Ovary (tissue), 7 donors: ENCODE measurements at regions not wholly inside any gene's neighbourhood (a gene's known extent, or its start where the extent isn't known, plus 50 kb on each side); places are given as distances from the start of the nearest gene placed in this dataset.
"Not testable (repeated sequence)": the region's sequence is repeated elsewhere in the genome, so short reads cannot be mapped to it uniquely, and the experiment has no call there.

Experiments
- DNase-seq, 5 donors: peaks; one replicate each; pipeline ENCODE4 v3.0.0-alpha.2; 2019 to 2020
- H3K27ac ChIP-seq, 2 donors: fragments of 200-600 bp; one replicate each; pipeline versions ENCODE4 v1.5.1 to v1.8.0; 2019 to 2022
- H3K27me3 ChIP-seq: fragments of 200-600 bp; one replicate; pipeline ENCODE4 v1.8.0; 2022
- H3K36me3 ChIP-seq: fragments of 200-600 bp; sonication (generic); one replicate; pipeline ENCODE4 v1.5.1; 2019
- H3K4me1 ChIP-seq: one replicate; pipeline ENCODE4 v1.8.1; 2013; ENCODE audit warnings: mild to moderate bottlenecking, moderate library complexity; ENCODE audit not compliant: insufficient read depth
- H3K4me3 ChIP-seq: fragments of 200-600 bp; sonication (generic); one replicate; pipeline ENCODE4 v1.5.1; 2017
- H3K9me3 ChIP-seq, 2 donors: fragments of 200-600 bp in 1 of 2; sonication (generic) in 1 of 2; one replicate each; pipeline versions ENCODE4 v1.5.1 to v1.8.1; 2013 to 2019; ENCODE audit warnings: mild to moderate bottlenecking in 1 of 2, moderate library complexity in 1 of 2
- WGBS, 3 donors: extraction: QIAGEN DNeasy Blood & Tissue Kit in 1 of 3; methylation state at CpG; one replicate each; pipeline versions ENCODE4 v1.1.5 to v1.1.7; 2013 to 2017; 5-methylcytosine and 5-hydroxymethylcytosine counted together
- intact Hi-C, 4 donors: fragments of 100-400 bp; cut with DNase I; formaldehyde crosslinking; loops; one replicate each; pipeline versions ENCODE4 v1.11.0 to v1.15.1; 2022 to 2023
- donor health status: DM: no; HTN: no; CAD: no; lungs with moderate emphysema.
- donor health status: DM: no; HTN: no; CAD: no.
- donor health status: Bipolar disorder and iron deficiency.
- donor health status: DM: no; HTN: no; CAD: no.
- donor health status: DM: yes; HTN: yes; CAD: no.

DNA sequence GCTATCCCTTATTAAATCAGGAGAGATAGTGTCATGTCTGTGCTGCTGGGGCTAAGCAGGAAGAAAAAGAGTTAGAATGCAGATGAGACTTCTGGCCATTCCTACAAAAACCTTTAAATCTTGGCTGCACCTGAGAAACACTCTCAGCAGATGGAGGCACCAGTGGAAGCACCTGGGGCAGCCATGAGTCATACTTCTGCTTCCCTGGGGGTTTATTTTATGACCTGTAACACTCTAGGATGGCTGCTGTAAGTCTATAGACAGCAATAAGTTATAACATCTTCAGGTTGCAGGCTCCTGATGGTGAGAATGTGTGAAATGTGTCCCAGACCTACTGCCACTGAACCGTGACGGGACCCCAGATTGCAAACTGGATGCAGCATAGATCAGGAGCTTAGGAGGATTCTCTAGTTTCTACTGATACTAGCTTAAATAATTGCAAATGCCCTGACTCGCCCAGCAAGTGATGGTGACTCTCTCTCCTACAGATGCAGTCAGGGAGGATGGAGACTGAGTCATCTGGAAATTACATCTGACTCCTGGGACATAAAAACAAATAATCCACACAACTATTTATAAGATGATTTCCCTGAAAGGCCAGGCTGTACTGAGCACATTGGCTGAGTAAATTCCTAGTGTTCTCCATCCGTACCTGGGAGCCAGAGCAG, 479.2 kb downstream of the RPIA start:
- H3K27ac ChIP-seq, intact Hi-C loops, H3K9me3 ChIP-seq, DNase-seq, H3K4me1 ChIP-seq, H3K27me3 ChIP-seq, H3K4me3 ChIP-seq, H3K36me3 ChIP-seq: not testable (repeated sequence)
- WGBS, 3 donors, result 37 to 85% (median 48%) methylated on average over 2 to 3 of the region's 4 CpGs

DNA sequence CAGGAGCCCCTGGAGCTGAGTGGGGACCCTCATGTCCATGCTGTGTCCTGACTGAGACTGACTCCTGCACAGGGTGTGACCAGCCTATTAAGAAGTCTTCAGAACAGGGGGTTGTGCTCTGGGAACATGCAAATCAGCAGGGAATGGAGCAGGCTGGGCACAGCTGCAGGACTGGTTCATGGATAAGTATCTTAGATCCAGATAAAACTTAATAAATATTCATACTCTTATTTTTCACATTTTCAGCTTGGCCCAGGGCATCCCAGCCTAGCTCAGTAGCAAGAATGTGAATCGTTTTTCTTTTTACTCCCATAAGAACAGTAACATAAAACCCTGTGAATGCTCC, 479.7 kb downstream of the RPIA start:
- H3K27me3 ChIP-seq, intact Hi-C loops, H3K36me3 ChIP-seq, H3K27ac ChIP-seq, DNase-seq, H3K4me3 ChIP-seq, H3K9me3 ChIP-seq, H3K4me1 ChIP-seq: not testable (repeated sequence)
- WGBS, 3 donors, result 13 to 45% (median 18%) methylated on average over 1 of the region's 1 CpG

DNA sequence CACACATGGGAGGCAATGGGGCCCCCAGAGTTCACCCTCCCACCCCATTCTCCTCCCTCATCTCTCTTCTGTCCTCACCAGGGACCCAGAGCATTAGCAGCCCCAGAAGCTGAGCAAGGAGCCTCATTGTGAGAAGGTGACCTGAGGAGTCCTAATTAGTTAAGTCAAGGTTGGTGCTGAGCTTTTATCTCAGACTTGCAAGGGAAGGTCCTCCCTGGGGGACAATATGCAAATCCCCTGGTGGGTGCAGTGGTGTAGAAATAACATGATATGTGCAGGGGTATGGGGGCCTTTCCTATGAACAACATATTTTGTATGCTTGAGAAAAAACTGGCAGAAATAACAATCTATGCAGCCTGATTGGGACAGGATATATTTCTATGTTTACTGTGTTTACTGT, 485.5 kb downstream of the RPIA start:
- H3K4me3 ChIP-seq, H3K27ac ChIP-seq, H3K36me3 ChIP-seq, H3K4me1 ChIP-seq, DNase-seq, H3K9me3 ChIP-seq, H3K27me3 ChIP-seq, intact Hi-C loops: not testable (repeated sequence)

DNA sequence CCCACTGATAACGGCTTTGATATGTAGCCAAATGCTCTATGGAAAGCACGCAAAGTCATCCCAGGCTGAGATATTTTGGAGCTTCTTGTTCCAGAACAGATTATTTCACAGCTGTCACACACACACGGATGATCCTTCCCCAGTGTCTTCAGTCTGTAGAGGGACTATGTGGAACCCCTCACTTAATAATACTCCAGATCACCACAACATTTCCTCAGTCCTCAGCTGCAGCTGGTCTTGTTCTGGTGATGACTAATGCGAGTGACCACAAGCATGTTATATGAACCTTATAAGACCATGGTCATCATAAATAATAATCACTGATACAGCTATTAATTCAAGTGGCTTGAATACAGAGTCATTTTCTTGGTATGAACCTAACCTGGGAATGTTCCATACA, 490.7 kb downstream of the RPIA start:
- H3K9me3 ChIP-seq, H3K4me1 ChIP-seq, DNase-seq, H3K27ac ChIP-seq, H3K4me3 ChIP-seq, intact Hi-C loops, H3K36me3 ChIP-seq, H3K27me3 ChIP-seq: not testable (repeated sequence)
- 73 to 81% (median 78%) methylated on average over 3 to 4 of the region's 4 CpGs for WGBS, 3 donors

DNA sequence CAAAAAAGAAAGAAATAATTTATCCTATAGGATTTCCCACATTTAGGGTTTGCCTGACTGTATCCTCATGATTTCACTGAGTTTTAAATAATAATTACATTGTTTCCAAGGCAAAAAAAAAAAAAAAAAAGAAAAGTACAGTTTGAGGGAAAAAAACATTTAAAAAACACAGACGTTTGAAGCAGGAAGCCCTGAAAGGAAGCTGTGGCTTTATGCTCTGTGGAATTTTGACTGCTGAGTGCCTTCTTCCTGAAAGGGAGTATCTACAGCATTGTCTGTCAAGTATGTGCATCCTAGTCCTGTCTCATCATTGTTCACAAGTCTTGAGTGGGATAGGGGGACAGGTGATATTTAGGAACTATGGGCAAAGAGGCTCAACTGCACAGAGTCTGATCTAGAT, 493.3 kb downstream of the RPIA start:
- H3K4me1 ChIP-seq, DNase-seq, H3K27ac ChIP-seq, intact Hi-C loops, H3K4me3 ChIP-seq, H3K9me3 ChIP-seq, H3K27me3 ChIP-seq, H3K36me3 ChIP-seq: not testable (repeated sequence)
- 0 to 20% (median 11%) methylated on average over 1 of the region's 1 CpG for WGBS, 3 donors

DNA sequence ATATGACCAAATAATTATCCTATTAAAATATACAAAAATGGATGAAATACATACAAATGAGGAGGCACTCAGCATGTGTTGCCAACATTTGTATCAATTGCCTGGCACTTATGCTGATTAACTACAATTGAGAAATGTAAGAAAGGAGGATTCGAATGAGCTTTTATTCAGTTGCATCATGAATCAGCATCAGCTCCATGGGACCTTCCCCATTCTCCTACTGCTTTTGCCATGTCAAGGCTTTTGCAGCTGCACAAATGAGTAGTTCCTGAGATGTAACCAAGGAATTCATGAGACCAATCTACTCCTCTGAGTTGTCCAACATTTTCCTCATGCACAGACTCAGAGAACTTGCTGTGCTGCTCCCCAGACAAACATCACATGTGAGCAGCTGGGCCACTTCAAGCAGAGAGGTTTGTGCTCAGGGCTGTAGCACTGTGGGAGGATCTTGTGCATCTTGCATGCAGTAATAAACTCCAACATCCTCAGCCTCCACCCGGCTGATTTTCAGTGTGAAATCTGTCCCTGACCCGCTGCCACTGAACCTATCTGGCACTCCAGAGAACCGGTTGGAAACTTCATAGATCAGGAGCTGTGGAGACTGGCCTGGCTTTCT, 504.3 kb downstream of the RPIA start:
- intact Hi-C loops, H3K27ac ChIP-seq, H3K9me3 ChIP-seq, H3K4me3 ChIP-seq, H3K4me1 ChIP-seq, DNase-seq, H3K36me3 ChIP-seq, H3K27me3 ChIP-seq: not testable (repeated sequence)
- WGBS, 3 donors, result 52 to 69% (median 60%) methylated on average over 3 to 4 of the region's 4 CpGs

DNA sequence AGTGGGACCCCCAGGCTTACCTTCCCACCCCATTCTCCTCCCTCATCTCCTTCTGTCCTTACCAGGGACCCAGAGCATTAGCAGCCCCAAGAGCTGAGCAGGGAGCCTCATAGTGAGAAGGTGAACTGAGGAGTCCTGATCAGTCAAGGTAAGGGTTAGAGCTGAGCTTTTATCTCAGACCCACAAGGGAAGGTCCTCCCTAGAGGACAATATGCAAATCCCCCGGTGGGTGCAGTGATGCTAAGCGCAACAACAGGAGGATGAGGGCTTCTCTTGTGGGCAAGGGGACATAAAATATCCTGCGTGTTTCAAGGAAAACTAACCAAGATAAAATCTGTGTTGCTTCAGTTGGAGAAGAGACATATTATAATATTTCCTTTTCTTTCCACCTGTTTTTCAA, 505.2 kb downstream of the RPIA start:
- DNase-seq, H3K9me3 ChIP-seq, H3K36me3 ChIP-seq, H3K27ac ChIP-seq, H3K4me3 ChIP-seq, intact Hi-C loops, H3K27me3 ChIP-seq, H3K4me1 ChIP-seq: not testable (repeated sequence)
- no CpG with 5 or more reads among the region's 3 CpGs for WGBS, 3 donors

DNA sequence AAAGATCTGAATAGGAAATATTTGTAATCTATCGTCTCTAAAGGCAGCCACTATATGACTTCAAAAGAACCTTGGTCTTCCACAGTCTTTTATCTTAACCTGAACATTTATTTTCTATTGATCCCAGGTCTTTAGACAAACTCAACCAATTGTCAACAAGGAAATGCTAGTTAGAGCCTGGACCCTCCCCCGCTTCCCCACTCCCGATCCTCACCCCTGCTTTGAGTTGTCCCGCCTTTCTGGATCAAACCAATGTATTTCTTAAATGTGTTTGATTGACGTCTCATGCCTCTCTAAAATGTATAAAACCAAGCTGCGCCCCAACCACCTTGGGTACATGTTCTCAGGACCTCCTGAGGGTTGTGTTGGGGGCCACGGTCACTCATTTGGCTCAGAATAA, 506.6 kb downstream of the RPIA start:
- H3K4me1 ChIP-seq, H3K9me3 ChIP-seq, H3K4me3 ChIP-seq, intact Hi-C loops, H3K36me3 ChIP-seq, DNase-seq, H3K27ac ChIP-seq, H3K27me3 ChIP-seq: not testable (repeated sequence)
- 75 to 83% (median 78%) methylated on average over 7 of the region's 7 CpGs for WGBS, 3 donors

DNA sequence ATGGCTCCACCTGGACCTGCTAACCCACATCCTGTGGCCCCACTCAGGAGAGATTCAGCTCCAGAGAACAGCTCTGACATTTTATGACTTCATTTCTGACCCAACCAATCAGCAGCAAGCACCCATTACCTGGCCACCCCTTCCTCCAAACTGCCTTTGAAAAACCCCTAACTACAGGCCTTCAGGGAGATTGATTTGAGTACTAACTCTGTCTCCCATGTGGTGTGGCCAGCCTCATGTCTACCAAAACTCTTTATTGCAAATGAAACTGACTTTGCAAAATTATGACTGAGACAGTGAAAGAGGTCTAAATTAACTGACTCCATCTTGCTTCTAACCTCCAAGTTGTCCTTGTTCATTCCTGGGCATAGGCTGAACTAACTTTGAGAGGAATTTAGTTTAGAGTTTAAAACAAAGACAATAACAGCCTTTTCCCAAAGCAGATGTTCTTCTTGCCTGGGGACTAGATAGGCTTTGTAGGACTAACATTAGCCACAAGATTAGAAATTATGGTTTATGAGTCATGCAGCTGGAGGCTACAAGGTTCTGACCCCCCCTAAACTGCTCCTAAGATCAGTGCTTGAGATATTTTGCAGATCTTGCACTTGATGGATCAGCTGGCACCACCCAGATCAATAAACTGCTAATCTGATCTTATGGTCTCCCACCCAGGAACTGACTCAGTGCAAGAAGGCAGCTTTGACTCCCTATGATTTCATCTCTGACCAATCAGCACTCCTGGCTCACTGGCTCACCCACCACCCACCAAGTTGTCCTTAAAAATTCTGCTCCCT, 508.2 kb downstream of the RPIA start:
- intact Hi-C loops, DNase-seq: not testable (repeated sequence)

DNA sequence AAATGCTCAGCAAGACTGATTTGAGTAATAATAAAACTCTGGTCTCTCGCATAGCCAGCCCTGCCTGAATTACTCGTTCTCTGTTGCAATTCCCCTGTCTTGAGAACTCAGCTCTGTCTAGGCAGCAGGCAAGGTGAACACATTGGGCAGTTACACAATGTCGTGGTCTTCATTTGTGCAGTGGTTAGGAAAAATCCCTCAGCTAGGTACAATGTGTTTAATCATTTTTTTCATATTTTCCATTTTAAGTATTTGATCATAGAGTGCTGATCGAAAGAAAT, 508.7 kb downstream of the RPIA start:
- intact Hi-C loops, H3K4me1 ChIP-seq, H3K27me3 ChIP-seq, H3K36me3 ChIP-seq, H3K9me3 ChIP-seq, H3K27ac ChIP-seq, H3K4me3 ChIP-seq, DNase-seq: not testable (repeated sequence)
- WGBS, 3 donors, result 69 to 81% (median 81%) methylated on average over 4 of the region's 4 CpGs

More for the DNA sequence above, 508.2 kb downstream of the RPIA start:
- H3K27ac ChIP-seq, H3K4me1 ChIP-seq, H3K27me3 ChIP-seq, H3K36me3 ChIP-seq, H3K9me3 ChIP-seq, H3K4me3 ChIP-seq: not testable (repeated sequence)

DNA sequence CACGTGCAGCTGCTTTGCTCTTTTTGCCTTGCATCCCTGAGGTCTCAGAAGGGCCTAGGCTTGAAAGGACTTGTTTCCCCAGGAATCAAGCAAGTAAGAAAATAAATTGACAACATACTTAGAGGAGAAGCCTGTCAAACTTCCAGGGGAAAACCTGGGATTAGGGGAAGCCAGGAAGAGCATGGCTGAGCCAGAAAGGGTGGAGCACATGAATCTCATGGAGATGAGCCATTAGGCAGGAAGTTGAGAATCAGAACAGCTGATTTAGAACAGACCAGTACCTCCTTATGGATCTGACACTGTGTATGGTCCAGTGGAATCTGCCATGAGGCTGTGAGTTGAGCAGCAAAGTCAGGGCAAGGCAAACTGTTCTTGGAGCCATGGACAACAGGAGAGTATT, 511.0 kb downstream of the RPIA start:
- H3K4me1 ChIP-seq, H3K27me3 ChIP-seq, intact Hi-C loops, H3K27ac ChIP-seq, H3K4me3 ChIP-seq, DNase-seq, H3K9me3 ChIP-seq, H3K36me3 ChIP-seq: not testable (repeated sequence)
- WGBS, 3 donors, result 0 to 55% (median 50%) methylated on average over 1 of the region's 1 CpG

DNA sequence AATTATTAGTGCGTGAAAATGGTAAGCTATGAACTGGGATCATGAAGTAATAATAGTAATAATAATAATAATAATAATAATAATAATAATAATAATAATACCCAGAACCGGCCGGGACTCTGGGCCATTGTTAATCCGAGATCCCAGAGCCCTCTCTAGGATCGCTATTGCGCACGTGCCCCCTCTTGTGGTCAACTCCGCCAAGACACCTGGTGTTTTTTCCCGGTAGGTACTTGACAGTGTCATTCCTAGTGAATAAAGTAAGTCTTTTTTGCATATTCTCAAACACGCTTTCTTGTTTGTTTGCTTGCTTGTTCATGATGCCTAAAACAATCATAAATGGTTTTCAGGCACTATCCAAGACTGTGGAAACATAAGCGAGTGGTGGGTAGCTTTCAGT, 513.7 kb downstream of the RPIA start:
- DNase-seq, H3K4me1 ChIP-seq, H3K9me3 ChIP-seq, H3K27me3 ChIP-seq, H3K27ac ChIP-seq, intact Hi-C loops, H3K4me3 ChIP-seq, H3K36me3 ChIP-seq: not testable (repeated sequence)
- 20 to 31% (median 28%) methylated on average over 11 of the region's 11 CpGs for WGBS, 3 donors
